GM19452 (cell line): ENCODE measurements at regions not wholly inside any gene's neighbourhood (a gene's known extent, or its start where the extent isn't known, plus 50 kb on each side); places are given as distances from the start of the nearest gene placed in this dataset.

Source experiments
- ATAC-seq: cut with Tn5 transposase; IDR thresholded peaks from one replicate; pipeline ENCODE4 v1.9.1; 2021; ENCODE audit not compliant: unreplicated experiment

GRCh38 chr2:217219164-217219520, 359.3 kb upstream of the TNP1 start:
- ATAC-seq: no peak

- peak; percentile 60 for ATAC-seq
Measured at GRCh38 chr2:217218269-217219163, 358.7 kb upstream of the TNP1 start.

GRCh38 chr2:217216982-217217381, 357.1 kb upstream of the TNP1 start:
- no peak for ATAC-seq

GRCh38 chr2:217216316-217216715, 356.5 kb upstream of the TNP1 start:
- no peak for ATAC-seq

- ATAC-seq: no peak
Measured at GRCh38 chr2:217215877-217216276, 356.0 kb upstream of the TNP1 start.

- ATAC-seq: no peak
Measured at GRCh38 chr2:217208867-217209266, 349.0 kb upstream of the TNP1 start.

- ATAC-seq: no peak
Measured at GRCh38 chr2:217207699-217208010, 347.8 kb upstream of the TNP1 start.

- no peak for ATAC-seq
Measured at GRCh38 chr2:217206907-217207698, 347.2 kb upstream of the TNP1 start.

GRCh38 chr2:217206016-217206725, 346.3 kb upstream of the TNP1 start:
- no peak for ATAC-seq

- ATAC-seq: no peak
Measured at GRCh38 chr2:217204358-217204757, 344.5 kb upstream of the TNP1 start.

GRCh38 chr2:217203086-217203485, 343.2 kb upstream of the TNP1 start:
- no peak for ATAC-seq

GRCh38 chr2:217199255-217199630, 339.4 kb upstream of the TNP1 start:
- no peak for ATAC-seq

GRCh38 chr2:217195658-217196446, 336.0 kb upstream of the TNP1 start:
- no peak for ATAC-seq

GRCh38 chr2:217195016-217195415, 335.2 kb upstream of the TNP1 start:
- no peak for ATAC-seq

- no peak for ATAC-seq
Measured at GRCh38 chr2:217193431-217194340, 333.8 kb upstream of the TNP1 start.

GRCh38 chr2:217192366-217192765, 332.5 kb upstream of the TNP1 start:
- no peak for ATAC-seq

GRCh38 chr2:217189747-217190146, 329.9 kb upstream of the TNP1 start:
- no peak for ATAC-seq

GRCh38 chr2:217189131-217189530, 329.3 kb upstream of the TNP1 start:
- no peak for ATAC-seq

- no peak for ATAC-seq
Measured at GRCh38 chr2:217186668-217187159, 326.9 kb upstream of the TNP1 start.

- no peak for ATAC-seq
Measured at GRCh38 chr2:217186152-217186551, 326.3 kb upstream of the TNP1 start.
